Erythroblast (primary cell): ENCODE measurements at regions not wholly inside any gene's neighbourhood (a gene's known extent, or its start where the extent isn't known, plus 50 kb on each side); places are given as distances from the start of the nearest gene placed in this dataset.

Experiments used
- GATA1 ChIP-seq: IDR thresholded peaks from 2 replicates; pipeline ENCODE4 v1.6.1; 2011; ENCODE audit warnings: low read depth, mild to moderate bottlenecking, control low read depth, low read length, moderate library complexity
- POLR2A ChIP-seq: IDR thresholded peaks from 2 replicates; pipeline ENCODE4 v1.6.1; 2011; ENCODE audit warnings: mild to moderate bottlenecking, low read length

DNA sequence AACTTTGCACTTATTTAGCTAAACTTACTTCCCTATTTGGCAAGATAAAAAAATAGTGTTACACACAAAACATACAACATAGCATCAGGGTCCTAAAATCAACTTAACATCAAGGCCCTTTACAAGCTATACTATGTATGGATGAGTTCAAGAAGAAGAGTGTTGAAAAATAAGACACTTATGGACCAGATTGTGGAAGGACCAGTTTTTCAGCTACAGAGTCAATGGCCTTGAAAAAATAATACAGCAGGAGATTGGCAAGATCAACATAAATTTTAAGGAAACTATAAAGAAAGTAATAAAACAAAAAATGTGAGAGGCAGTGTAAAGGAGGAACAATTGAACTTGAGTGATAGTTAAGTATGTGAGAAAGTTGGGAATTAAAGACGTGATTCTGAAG lies 66.3 kb upstream of the BBX start:
- no peak for TF ChIP-seq POLR2A
- TF ChIP-seq GATA1 = no peak
